BLaER1 treated with 17β-estradiol and CSF1 and Interleukin-3, amounts not matched to agents 10 nM and 100 nM (cell line): ENCODE measurements at regions not wholly inside any gene's neighbourhood (a gene's known extent, or its start where the extent isn't known, plus 50 kb on each side); places are given as distances from the start of the nearest gene placed in this dataset.
"Not testable (repeated sequence)": the region's sequence is repeated elsewhere in the genome, so short reads cannot be mapped to it uniquely, and the experiment has no call there.

Experiments
- H3K27ac ChIP-seq, 11 experiments: shearing (Covaris generic); formaldehyde crosslinking; 2 replicates each; pipeline ENCODE4 v1.8.1; 2022
- H3K27me3 ChIP-seq, 11 experiments: shearing (Covaris generic); formaldehyde crosslinking; 2 replicates each; pipeline ENCODE4 v1.8.1; 2022
- H3K36me3 ChIP-seq, 11 experiments: shearing (Covaris generic); formaldehyde crosslinking; 2 replicates each; pipeline ENCODE4 v1.8.1; 2022
- H3K4me1 ChIP-seq, 10 experiments: shearing (Covaris generic); formaldehyde crosslinking; 2 replicates each; pipeline ENCODE4 v1.8.1; 2022
- H3K4me2 ChIP-seq, 11 experiments: shearing (Covaris generic); formaldehyde crosslinking; 2 replicates each; pipeline ENCODE4 v1.8.1; 2022
- H3K4me3 ChIP-seq, 10 experiments: shearing (Covaris generic); formaldehyde crosslinking; 2 replicates each; pipeline ENCODE4 v1.8.1; 2022
- H3K9ac ChIP-seq, 11 experiments: shearing (Covaris generic); formaldehyde crosslinking; 2 replicates each; pipeline ENCODE4 v1.8.1; 2022
- H3K9me3 ChIP-seq, 11 experiments: shearing (Covaris generic); formaldehyde crosslinking; replicated peaks in 1 of 11; 2 replicates each; pipeline ENCODE4 v1.8.1; 2022
- H4K20me1 ChIP-seq, 11 experiments: shearing (Covaris generic); formaldehyde crosslinking; 2 replicates each; pipeline ENCODE4 v1.8.1; 2022
- Cebpa-rat ChIP-seq, 11 experiments: shearing (Covaris generic); IDR thresholded peaks; 2 replicates each; pipeline ENCODE4 v1.8.1; 2022

DNA sequence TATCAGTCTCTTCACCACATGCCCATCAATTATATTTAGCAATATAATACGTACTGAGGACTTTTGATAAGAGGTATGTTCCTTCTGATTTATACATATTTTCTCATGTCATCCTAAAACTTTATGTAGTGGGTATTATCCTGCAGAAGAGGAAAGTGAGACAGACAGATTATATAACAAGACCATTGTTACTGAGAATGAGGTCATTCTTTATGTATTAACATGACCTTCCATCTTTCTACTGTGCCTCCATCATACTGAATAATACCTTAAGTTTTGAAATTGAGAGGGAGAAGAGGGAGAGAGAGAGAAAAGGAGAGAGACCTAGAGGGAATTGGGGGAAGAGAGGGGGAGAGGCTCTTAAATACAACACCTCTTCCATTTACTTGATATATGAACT, 90.9 kb upstream of the CARMIL1 start:
- Histone ChIP-seq H3K4me2 (no peak overlapping the region), H3K4me3 (no peak overlapping the region), H4K20me1 (no peaks in the 10 kb centered on the region), H3K9ac (no peak overlapping the region), H3K9me3 (no peaks in the 10 kb centered on the region), H3K4me1 (no peaks in the 10 kb centered on the region), H3K27me3 (no peaks in the 10 kb centered on the region), H3K36me3 (no peaks in the 10 kb centered on the region), H3K27ac (no peak overlapping the region)
- TF ChIP-seq Cebpa-rat (IDR thresholded peaks at IDR 0.05) = no peak

GRCh38 chr6:25192590-25193459, 86.3 kb upstream of the CARMIL1 start:
- Histone ChIP-seq H4K20me1 (no peaks in the 10 kb centered on the region), H3K4me3 (no peak overlapping the region), H3K27ac (no peak overlapping the region), H3K4me2 (no peak overlapping the region), H3K36me3 (no peaks in the 10 kb centered on the region), H3K27me3 (no peaks in the 10 kb centered on the region), H3K9ac (no peak overlapping the region), H3K9me3 (no peaks in the 10 kb centered on the region), H3K4me1 (no peaks in the 10 kb centered on the region)
- no peak for TF ChIP-seq Cebpa-rat (IDR thresholded peaks at IDR 0.05)

DNA sequence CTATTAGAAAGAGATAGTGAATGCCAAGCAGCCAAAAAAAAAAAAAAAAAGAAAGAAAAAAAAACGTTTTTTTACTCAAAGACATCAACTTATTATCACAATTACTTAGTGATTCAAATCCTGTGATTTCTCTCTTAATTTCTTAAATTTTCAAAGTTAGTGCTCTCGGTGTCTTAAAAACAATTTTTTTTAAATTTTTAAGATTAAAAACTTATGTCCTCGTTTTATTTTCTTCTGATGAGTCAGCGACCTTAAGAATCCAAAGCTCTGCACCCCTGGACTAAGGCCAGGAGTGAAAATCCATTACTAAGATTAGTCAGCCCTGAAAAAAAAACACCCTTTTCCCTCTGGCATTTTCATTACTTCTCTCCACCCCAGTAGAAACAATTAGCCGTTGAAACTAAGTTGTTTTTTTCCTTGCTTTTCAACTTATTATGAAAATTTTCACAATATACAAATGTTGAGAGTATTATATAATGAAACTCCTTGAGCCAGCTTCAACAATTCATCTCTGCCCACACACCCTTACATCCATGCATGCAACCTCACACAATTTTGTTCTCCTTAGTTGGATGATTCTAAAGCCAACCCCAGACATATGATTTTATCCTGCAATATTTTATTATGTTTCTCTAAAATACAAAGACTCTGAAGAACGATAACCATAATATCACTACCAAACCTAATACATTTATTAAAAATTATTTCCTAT, 85.6 kb upstream of the CARMIL1 start:
- H3K4me2 ChIP-seq = no peak overlapping the region
- H3K4me1 ChIP-seq = no peaks in the 10 kb centered on the region
- no peak overlapping the region for H3K27ac ChIP-seq
- no peaks in the 10 kb centered on the region for H3K36me3 ChIP-seq
- TF ChIP-seq Cebpa-rat (IDR thresholded peaks at IDR 0.05) = no peak
- no peak overlapping the region for H3K9ac ChIP-seq
- no peaks in the 10 kb centered on the region for H3K27me3 ChIP-seq
- H4K20me1 ChIP-seq = no peaks in the 10 kb centered on the region
- no peak overlapping the region for H3K4me3 ChIP-seq
- H3K9me3 ChIP-seq = no peaks in the 10 kb centered on the region

- Histone ChIP-seq H3K9ac (no peak overlapping the region), H3K4me1 (no peaks in the 10 kb centered on the region), H3K4me2 (no peak overlapping the region), H3K4me3 (no peak overlapping the region), H4K20me1 (no peaks in the 10 kb centered on the region), H3K27ac (no peak overlapping the region), H3K27me3 (no peaks in the 10 kb centered on the region), H3K36me3 (no peaks in the 10 kb centered on the region), H3K9me3 (no peaks in the 10 kb centered on the region)
- no peak for TF ChIP-seq Cebpa-rat (IDR thresholded peaks at IDR 0.05)
These were observed 84.9 kb upstream of the CARMIL1 start for GRCh38 chr6:25194172-25194678.

GRCh38 chr6:25196464-25196863, 82.7 kb upstream of the CARMIL1 start:
- Histone ChIP-seq H4K20me1 (no peaks in the 10 kb centered on the region), H3K4me2 (no peak overlapping the region), H3K9me3 (no peaks in the 10 kb centered on the region), H3K36me3 (no peaks in the 10 kb centered on the region), H3K27ac (no peak overlapping the region), H3K4me1 (no peaks in the 10 kb centered on the region), H3K27me3 (no peaks in the 10 kb centered on the region), H3K4me3 (no peak overlapping the region), H3K9ac (no peak overlapping the region)
- no peak for TF ChIP-seq Cebpa-rat (IDR thresholded peaks at IDR 0.05)

GRCh38 chr6:25197111-25197510, 82.1 kb upstream of the CARMIL1 start:
- no peak overlapping the region for H3K4me3 ChIP-seq
- no peaks in the 10 kb centered on the region for H3K4me1 ChIP-seq
- H3K27ac ChIP-seq = no peak overlapping the region
- H3K4me2 ChIP-seq = no peak overlapping the region
- H3K9ac ChIP-seq = no peak overlapping the region
- no peak for TF ChIP-seq Cebpa-rat (IDR thresholded peaks at IDR 0.05)
- no peaks in the 10 kb centered on the region for H4K20me1 ChIP-seq
- no peaks in the 10 kb centered on the region for H3K36me3 ChIP-seq
- H3K27me3 ChIP-seq = no peaks in the 10 kb centered on the region
- H3K9me3 ChIP-seq = no peaks in the 10 kb centered on the region

- Histone ChIP-seq H3K36me3 (no peaks in the 10 kb centered on the region), H3K4me1 (no peaks in the 10 kb centered on the region), H3K9me3 (no peaks in the 10 kb centered on the region; a peak in 1 of 22 replicates), H3K27ac (no peak overlapping the region), H3K4me2 (no peak overlapping the region), H3K27me3 (no peaks in the 10 kb centered on the region), H3K4me3 (no peak overlapping the region), H3K9ac (no peak overlapping the region), H4K20me1 (no peaks in the 10 kb centered on the region)
- TF ChIP-seq Cebpa-rat (IDR thresholded peaks at IDR 0.05) = no peak
These were observed 79.6 kb upstream of the CARMIL1 start for GRCh38 chr6:25199544-25199943.

- H3K4me3 ChIP-seq = no peak overlapping the region
- no peaks in the 10 kb centered on the region for H3K36me3 ChIP-seq
- no peaks in the 10 kb centered on the region for H4K20me1 ChIP-seq
- H3K27ac ChIP-seq = no peak overlapping the region
- TF ChIP-seq Cebpa-rat (IDR thresholded peaks at IDR 0.05) = no peak
- no peak overlapping the region for H3K4me2 ChIP-seq
- H3K4me1 ChIP-seq = no peaks in the 10 kb centered on the region
- no peak overlapping the region for H3K9ac ChIP-seq
- H3K27me3 ChIP-seq = no peaks in the 10 kb centered on the region
- H3K9me3 ChIP-seq = peaks cover 0 to 15% (median 0%) of the 10 kb centered on the region in 11 experiments; a peak in 2 of 22 replicates
These were observed 76.7 kb upstream of the CARMIL1 start for GRCh38 chr6:25202504-25202903.

DNA sequence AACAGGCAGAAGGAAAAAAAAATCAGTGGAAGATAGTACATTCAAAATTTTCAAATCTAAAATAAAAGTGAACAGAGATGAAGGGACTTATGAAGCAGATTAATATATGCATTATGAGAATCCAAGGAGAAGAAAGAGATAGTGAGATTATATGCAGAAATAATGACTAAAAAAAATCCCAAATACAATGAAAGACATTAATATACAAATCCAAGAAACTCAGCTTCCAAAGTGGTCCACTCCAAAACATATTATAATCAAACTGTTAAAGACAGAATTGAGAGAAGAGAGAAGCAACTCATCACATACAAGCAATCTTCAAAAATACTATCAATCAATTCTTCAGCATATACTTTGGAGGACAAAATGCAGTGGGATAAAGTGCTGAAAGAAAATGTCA, 73.5 kb upstream of the CARMIL1 start:
- H3K27ac ChIP-seq = no peak overlapping the region
- TF ChIP-seq Cebpa-rat (IDR thresholded peaks at IDR 0.05) = no peak
- H3K4me2 ChIP-seq = no peak overlapping the region
- peaks cover 0 to 25% (median 0%) of the 10 kb centered on the region in 11 experiments; a peak in 4 of 22 replicates for H3K9me3 ChIP-seq
- no peak overlapping the region for H3K4me3 ChIP-seq
- H3K4me1 ChIP-seq = no peaks in the 10 kb centered on the region
- no peaks in the 10 kb centered on the region for H3K27me3 ChIP-seq
- no peaks in the 10 kb centered on the region for H4K20me1 ChIP-seq
- no peak overlapping the region for H3K9ac ChIP-seq
- no peaks in the 10 kb centered on the region for H3K36me3 ChIP-seq

DNA sequence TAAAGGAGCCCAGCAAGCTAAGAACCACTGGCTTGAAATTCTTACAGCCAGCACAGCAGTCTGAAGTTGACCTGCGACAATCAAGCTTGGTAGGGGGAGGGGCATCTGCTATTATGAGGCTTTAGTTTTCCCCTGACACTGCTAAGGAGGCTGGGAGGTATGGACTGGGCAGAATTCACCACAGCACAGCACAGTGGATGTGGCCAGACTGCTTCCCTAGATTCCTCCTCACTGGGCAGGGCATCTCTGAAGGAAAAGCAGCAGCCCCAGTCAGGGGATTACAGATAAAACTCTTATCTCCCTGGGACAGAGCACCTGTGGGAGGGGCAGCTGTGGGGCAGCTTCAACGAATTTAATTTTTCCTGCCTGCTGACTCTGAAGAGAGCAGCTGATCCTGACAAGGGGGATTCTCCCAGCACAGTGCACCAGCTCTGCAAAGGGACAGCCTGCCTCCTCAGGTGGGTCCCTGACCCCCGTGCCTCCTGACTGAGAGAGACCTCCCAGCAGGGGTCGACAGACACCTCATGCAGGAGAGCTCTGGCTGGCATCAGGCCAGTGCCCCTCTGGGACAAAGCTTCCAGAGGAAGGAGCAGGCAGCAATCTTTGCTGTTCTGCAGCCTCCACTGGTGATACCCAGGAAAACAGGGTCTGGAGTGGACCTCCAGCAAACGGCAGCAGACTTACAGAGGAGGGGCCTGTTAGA, 71.6 kb upstream of the CARMIL1 start:
- H3K27ac ChIP-seq, H3K4me2 ChIP-seq, H3K4me1 ChIP-seq, H3K36me3 ChIP-seq, H4K20me1 ChIP-seq, H3K27me3 ChIP-seq, H3K9ac ChIP-seq, H3K4me3 ChIP-seq: not testable (repeated sequence)
- peaks cover 0 to 34% (median 0%) of the 10 kb centered on the region in 11 experiments; a peak in 6 of 22 replicates for H3K9me3 ChIP-seq
